ENCODE measurements at regions not wholly inside any gene's neighbourhood (a gene's known extent, or its start where the extent isn't known, plus 50 kb on each side); places are given as distances from the start of the nearest gene placed in this dataset.
"Not testable (repeated sequence)": the region's sequence is repeated elsewhere in the genome, so short reads cannot be mapped to it uniquely, and the experiment has no call there.

GRCh38 chr5:143924311-143924978 lies 112.5 kb downstream of the HMHB1 start:
- no CpG with 5 or more reads among the region's 4 CpGs for WGBS (ENCODE audit: insufficient coverage)
- Histone ChIP-seq H3K27ac (ENCODE audit: low read length in 2 of 2) (no peak overlapping the region), H3K9me3 (ENCODE audit: control extremely low read depth in 1 of 3, control insufficient read depth in 2 of 3, insufficient read depth in 1 of 3, low read length in 2 of 3) (no peaks in the 10 kb centered on the region), H3K4me1 (ENCODE audit: control insufficient read depth in 2 of 2, insufficient read depth in 2 of 2, low read length in 2 of 2) (no peaks in the 10 kb centered on the region), H3K36me3 (replicated peaks in 1 of 2; ENCODE audit: control extremely low read depth in 1 of 2, control insufficient read depth in 1 of 2, extremely low read depth in 1 of 2, insufficient read depth in 2 of 2, low read length in 1 of 2) (no peaks in the 10 kb centered on the region), H2AFZ (ENCODE audit: insufficient read depth, low read depth, low read length, poor library complexity, severe bottlenecking) (no peak overlapping the region), H3K27me3 (replicated peaks in 1 of 4; ENCODE audit: control extremely low read depth in 1 of 4, control insufficient read depth in 3 of 4, insufficient read depth in 4 of 4, low read length in 3 of 4) (no peaks in the 10 kb centered on the region), H3K79me2 (ENCODE audit: control insufficient read depth, insufficient read depth, low read length) (no peaks in the 10 kb centered on the region), H3K4me2 (replicated peaks; ENCODE audit: low read depth, low read length, poor library complexity, severe bottlenecking) (no peak overlapping the region), H3K4me3 (ENCODE audit: control extremely low read depth in 1 of 5, extremely low read depth in 1 of 5, insufficient read depth in 1 of 5, low read depth in 2 of 5, low read length in 4 of 5) (no peak overlapping the region), H3K9ac (ENCODE audit: low read length) (no peak overlapping the region), H4K20me1 (ENCODE audit: control insufficient read depth, insufficient read depth, low read length, poor library complexity, severe bottlenecking) (no peaks in the 10 kb centered on the region)
- peaks cover 15% of the 10 kb centered on the region for H3K27me3 Mint-ChIP-seq
- H3K27ac Mint-ChIP-seq: no peak overlapping the region
- ATAC-seq (ENCODE audit: low read depth) (no peak), DNase-seq (no peak)
- no peak overlapping the region for H3K4me3 Mint-ChIP-seq
- no peaks in the 10 kb centered on the region for H3K9me3 Mint-ChIP-seq (ENCODE audit: insufficient read depth)
- no peaks in the 10 kb centered on the region for H3K4me1 Mint-ChIP-seq
- TF ChIP-seq CTCF (IDR thresholded peaks at IDR 0.05): no peak
- TF ChIP-seq EZH2 (IDR thresholded peaks at IDR 0.05; ENCODE audit: borderline replicate concordance, insufficient read depth, low read depth, low read length, poor library complexity, severe bottlenecking): no peak
- CTCF ChIA-PET: no interaction called here
- intact Hi-C loops (cut with micrococcal nuclease): no loop called here
- POLR2A ChIA-PET: no interaction called here

GRCh38 chr5:143924979-143925325 lies 113.0 kb downstream of the HMHB1 start:
- DNase-seq; H2AFZ ChIP-seq (ENCODE audit: insufficient read depth, low read depth, low read length, poor library complexity, severe bottlenecking); H3K4me2 ChIP-seq (replicated peaks; ENCODE audit: low read depth, low read length, poor library complexity, severe bottlenecking); H3K4me3 Mint-ChIP-seq; intact Hi-C loops (cut with micrococcal nuclease); H3K9ac ChIP-seq (ENCODE audit: low read length); H3K27ac ChIP-seq (ENCODE audit: low read length in 2 of 2); H3K27ac Mint-ChIP-seq; H3K4me1 ChIP-seq (ENCODE audit: control insufficient read depth in 2 of 2, insufficient read depth in 2 of 2, low read length in 2 of 2); H3K79me2 ChIP-seq (ENCODE audit: control insufficient read depth, insufficient read depth, low read length); H3K27me3 ChIP-seq (replicated peaks in 1 of 4; ENCODE audit: control extremely low read depth in 1 of 4, control insufficient read depth in 3 of 4, insufficient read depth in 4 of 4, low read length in 3 of 4); ATAC-seq (ENCODE audit: low read depth); H3K36me3 ChIP-seq (replicated peaks in 1 of 2; ENCODE audit: control extremely low read depth in 1 of 2, control insufficient read depth in 1 of 2, extremely low read depth in 1 of 2, insufficient read depth in 2 of 2, low read length in 1 of 2); H4K20me1 ChIP-seq (ENCODE audit: control insufficient read depth, insufficient read depth, low read length, poor library complexity, severe bottlenecking); H3K9me3 ChIP-seq (ENCODE audit: control extremely low read depth in 1 of 3, control insufficient read depth in 2 of 3, insufficient read depth in 1 of 3, low read length in 2 of 3); H3K9me3 Mint-ChIP-seq (ENCODE audit: insufficient read depth); H3K4me3 ChIP-seq (ENCODE audit: control extremely low read depth in 1 of 5, extremely low read depth in 1 of 5, insufficient read depth in 1 of 5, low read depth in 2 of 5, low read length in 4 of 5); H3K4me1 Mint-ChIP-seq; CTCF ChIA-PET; POLR2A ChIA-PET: not testable (repeated sequence)
- H3K27me3 Mint-ChIP-seq: peaks cover 15% of the 10 kb centered on the region
- 86% methylated on average over 2 of the region's 3 CpGs for WGBS (ENCODE audit: insufficient coverage)
